ENCODE measurements at regions not wholly inside any gene's neighbourhood (a gene's known extent, or its start where the extent isn't known, plus 50 kb on each side); places are given as distances from the start of the nearest gene placed in this dataset.

GRCh38 chrX:30151964-30152363 is 63.4 kb upstream of the MAGEB2 start (continued):
- TF ChIP-seq STAT6 (CRISPR knock-in tag; IDR thresholded peaks at IDR 0.05; ENCODE audit: borderline replicate concordance), result no peak
- no peak for TF ChIP-seq MAF1 (CRISPR knock-in tag; IDR thresholded peaks at IDR 0.05; ENCODE audit: borderline replicate concordance)

- ATAC-seq (no peak), DNase-seq (ENCODE audit: low spot score) (no peak), FAIRE-seq (no peak)
- Histone ChIP-seq H3K27ac (ENCODE audit: extremely low read length, insufficient read depth, low read length) (no peak overlapping the region), H4K20me1 (ENCODE audit: insufficient read depth, low read length) (no peaks in the 10 kb centered on the region), H3K9ac (ENCODE audit: insufficient read depth, low read depth, low read length) (no peak overlapping the region), H2AFZ (ENCODE audit: low read length) (no peak overlapping the region), H3K4me1 (ENCODE audit: insufficient read depth, low read length) (no peaks in the 10 kb centered on the region), H3K27me3 (ENCODE audit: control insufficient read depth in 1 of 2, insufficient read depth in 2 of 2, low read length in 2 of 2) (no peaks in the 10 kb centered on the region), H3K9me3 (ENCODE audit: low read length) (no peaks in the 10 kb centered on the region), H3K36me3 (replicated peaks in 1 of 2; ENCODE audit: control insufficient read depth in 1 of 2, insufficient read depth in 2 of 2, low read length in 2 of 2) (no peaks in the 10 kb centered on the region), H3K79me2 (ENCODE audit: insufficient read depth, low read length) (no peaks in the 10 kb centered on the region), H3K4me2 (ENCODE audit: low read depth, low read length) (no peak overlapping the region), H3K4me3 (replicated peaks in 1 of 3; ENCODE audit: insufficient read depth in 1 of 3, low read depth in 2 of 3, low read length in 3 of 3) (no peak overlapping the region)
- no TSS peak for BruUV-seq (replicated peaks)
- POLR2A ChIA-PET, result no interaction called here
- in situ Hi-C loops (cut with HindIII; ENCODE audit: extremely low pct_ligation_motif_present, low pct_unique_long_range_greater_than_20kb), result no loop called here
- CTCF ChIA-PET (ENCODE audit: low intra/inter-chr PET ratio, low total read pairs), result no interaction called here
- WGBS (ENCODE audit: low lambda C conversion rate), result 0% methylated on average over 5 of the region's 7 CpGs
- intact Hi-C loops (cut with micrococcal nuclease; ENCODE audit: unreplicated experiment), result no loop called here
- TF ChIP-seq, protein P1, sequence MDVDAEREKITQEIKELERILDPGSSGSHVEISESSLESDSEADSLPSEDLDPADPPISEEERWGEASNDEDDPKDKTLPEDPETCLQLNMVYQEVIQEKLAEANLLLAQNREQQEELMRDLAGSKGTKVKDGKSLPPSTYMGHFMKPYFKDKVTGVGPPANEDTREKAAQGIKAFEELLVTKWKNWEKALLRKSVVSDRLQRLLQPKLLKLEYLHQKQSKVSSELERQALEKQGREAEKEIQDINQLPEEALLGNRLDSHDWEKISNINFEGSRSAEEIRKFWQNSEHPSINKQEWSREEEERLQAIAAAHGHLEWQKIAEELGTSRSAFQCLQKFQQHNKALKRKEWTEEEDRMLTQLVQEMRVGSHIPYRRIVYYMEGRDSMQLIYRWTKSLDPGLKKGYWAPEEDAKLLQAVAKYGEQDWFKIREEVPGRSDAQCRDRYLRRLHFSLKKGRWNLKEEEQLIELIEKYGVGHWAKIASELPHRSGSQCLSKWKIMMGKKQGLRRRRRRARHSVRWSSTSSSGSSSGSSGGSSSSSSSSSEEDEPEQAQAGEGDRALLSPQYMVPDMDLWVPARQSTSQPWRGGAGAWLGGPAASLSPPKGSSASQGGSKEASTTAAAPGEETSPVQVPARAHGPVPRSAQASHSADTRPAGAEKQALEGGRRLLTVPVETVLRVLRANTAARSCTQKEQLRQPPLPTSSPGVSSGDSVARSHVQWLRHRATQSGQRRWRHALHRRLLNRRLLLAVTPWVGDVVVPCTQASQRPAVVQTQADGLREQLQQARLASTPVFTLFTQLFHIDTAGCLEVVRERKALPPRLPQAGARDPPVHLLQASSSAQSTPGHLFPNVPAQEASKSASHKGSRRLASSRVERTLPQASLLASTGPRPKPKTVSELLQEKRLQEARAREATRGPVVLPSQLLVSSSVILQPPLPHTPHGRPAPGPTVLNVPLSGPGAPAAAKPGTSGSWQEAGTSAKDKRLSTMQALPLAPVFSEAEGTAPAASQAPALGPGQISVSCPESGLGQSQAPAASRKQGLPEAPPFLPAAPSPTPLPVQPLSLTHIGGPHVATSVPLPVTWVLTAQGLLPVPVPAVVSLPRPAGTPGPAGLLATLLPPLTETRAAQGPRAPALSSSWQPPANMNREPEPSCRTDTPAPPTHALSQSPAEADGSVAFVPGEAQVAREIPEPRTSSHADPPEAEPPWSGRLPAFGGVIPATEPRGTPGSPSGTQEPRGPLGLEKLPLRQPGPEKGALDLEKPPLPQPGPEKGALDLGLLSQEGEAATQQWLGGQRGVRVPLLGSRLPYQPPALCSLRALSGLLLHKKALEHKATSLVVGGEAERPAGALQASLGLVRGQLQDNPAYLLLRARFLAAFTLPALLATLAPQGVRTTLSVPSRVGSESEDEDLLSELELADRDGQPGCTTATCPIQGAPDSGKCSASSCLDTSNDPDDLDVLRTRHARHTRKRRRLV (CRISPR knock-in tag; IDR thresholded peaks at IDR 0.05), result no peak
- TF ChIP-seq, protein P2, sequence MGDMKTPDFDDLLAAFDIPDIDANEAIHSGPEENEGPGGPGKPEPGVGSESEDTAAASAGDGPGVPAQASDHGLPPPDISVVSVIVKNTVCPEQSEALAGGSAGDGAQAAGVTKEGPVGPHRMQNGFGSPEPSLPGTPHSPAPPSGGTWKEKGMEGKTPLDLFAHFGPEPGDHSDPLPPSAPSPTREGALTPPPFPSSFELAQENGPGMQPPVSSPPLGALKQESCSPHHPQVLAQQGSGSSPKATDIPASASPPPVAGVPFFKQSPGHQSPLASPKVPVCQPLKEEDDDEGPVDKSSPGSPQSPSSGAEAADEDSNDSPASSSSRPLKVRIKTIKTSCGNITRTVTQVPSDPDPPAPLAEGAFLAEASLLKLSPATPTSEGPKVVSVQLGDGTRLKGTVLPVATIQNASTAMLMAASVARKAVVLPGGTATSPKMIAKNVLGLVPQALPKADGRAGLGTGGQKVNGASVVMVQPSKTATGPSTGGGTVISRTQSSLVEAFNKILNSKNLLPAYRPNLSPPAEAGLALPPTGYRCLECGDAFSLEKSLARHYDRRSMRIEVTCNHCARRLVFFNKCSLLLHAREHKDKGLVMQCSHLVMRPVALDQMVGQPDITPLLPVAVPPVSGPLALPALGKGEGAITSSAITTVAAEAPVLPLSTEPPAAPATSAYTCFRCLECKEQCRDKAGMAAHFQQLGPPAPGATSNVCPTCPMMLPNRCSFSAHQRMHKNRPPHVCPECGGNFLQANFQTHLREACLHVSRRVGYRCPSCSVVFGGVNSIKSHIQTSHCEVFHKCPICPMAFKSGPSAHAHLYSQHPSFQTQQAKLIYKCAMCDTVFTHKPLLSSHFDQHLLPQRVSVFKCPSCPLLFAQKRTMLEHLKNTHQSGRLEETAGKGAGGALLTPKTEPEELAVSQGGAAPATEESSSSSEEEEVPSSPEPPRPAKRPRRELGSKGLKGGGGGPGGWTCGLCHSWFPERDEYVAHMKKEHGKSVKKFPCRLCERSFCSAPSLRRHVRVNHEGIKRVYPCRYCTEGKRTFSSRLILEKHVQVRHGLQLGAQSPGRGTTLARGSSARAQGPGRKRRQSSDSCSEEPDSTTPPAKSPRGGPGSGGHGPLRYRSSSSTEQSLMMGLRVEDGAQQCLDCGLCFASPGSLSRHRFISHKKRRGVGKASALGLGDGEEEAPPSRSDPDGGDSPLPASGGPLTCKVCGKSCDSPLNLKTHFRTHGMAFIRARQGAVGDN (CRISPR knock-in tag; IDR thresholded peaks at IDR 0.05), result no peak
- no peak for TF ChIP-seq SP4 (CRISPR knock-in tag; IDR thresholded peaks at IDR 0.05)
- no peak for TF ChIP-seq KDM5B (CRISPR knock-in tag; IDR thresholded peaks at IDR 0.05; ENCODE audit: borderline replicate concordance)
- TF ChIP-seq, protein P3, sequence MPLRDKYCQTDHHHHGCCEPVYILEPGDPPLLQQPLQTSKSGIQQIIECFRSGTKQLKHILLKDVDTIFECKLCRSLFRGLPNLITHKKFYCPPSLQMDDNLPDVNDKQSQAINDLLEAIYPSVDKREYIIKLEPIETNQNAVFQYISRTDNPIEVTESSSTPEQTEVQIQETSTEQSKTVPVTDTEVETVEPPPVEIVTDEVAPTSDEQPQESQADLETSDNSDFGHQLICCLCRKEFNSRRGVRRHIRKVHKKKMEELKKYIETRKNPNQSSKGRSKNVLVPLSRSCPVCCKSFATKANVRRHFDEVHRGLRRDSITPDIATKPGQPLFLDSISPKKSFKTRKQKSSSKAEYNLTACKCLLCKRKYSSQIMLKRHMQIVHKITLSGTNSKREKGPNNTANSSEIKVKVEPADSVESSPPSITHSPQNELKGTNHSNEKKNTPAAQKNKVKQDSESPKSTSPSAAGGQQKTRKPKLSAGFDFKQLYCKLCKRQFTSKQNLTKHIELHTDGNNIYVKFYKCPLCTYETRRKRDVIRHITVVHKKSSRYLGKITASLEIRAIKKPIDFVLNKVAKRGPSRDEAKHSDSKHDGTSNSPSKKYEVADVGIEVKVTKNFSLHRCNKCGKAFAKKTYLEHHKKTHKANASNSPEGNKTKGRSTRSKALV (CRISPR knock-in tag; IDR thresholded peaks at IDR 0.05), result no peak
Observed at GRCh38 chrX:30153175-30153880, 62.0 kb upstream of the MAGEB2 start.

Data from HepG2 (cell line).